Right ventricle myocardium inferior (tissue), 1 donor: ENCODE measurements at regions not wholly inside any gene's neighbourhood (a gene's known extent, or its start where the extent isn't known, plus 50 kb on each side); places are given as distances from the start of the nearest gene placed in this dataset.
"Not testable (repeated sequence)": the region's sequence is repeated elsewhere in the genome, so short reads cannot be mapped to it uniquely, and the experiment has no call there.

ENCODE experiments used
- ATAC-seq: fragments of 200-7000 bp; cut with Tn5 transposase; one replicate; pipeline ENCODE4 v1.9.1; 2020; ENCODE audit warnings: mild to moderate bottlenecking, moderate library complexity
- DNase-seq: peaks from one replicate; pipeline ENCODE4 v3.0.0; 2021; ENCODE audit errors: missing footprints
- intact Hi-C: fragments of 100-400 bp; cut with DNase I; formaldehyde crosslinking; loops from one replicate; pipeline ENCODE4 v1.11.0; 2022
- donor health status: DM: no; HTN: yes; CAD: no; lungs with severe emphysema.

DNA sequence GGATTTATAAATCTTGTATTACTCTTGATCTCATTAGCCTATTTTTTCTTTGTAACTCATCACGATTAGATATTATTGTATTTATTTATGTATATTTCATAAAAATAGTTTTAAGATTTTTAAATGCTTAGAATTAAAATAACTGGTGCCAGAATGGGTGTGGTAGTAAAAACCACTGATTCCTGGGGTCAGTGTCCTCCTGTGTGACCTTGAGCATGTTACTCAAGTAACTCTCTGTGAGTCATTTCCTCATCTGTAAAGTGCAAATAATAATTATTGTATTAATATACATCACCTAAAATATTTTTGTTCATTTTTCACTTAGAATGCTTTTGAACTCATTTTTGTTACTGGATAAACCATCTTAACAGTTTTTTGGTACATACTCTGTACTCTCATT is 91.3 kb upstream of the TMEM229A start:
- ATAC-seq (no peak), DNase-seq (no peak)
- intact Hi-C loops, result no loop called here

- DNase-seq (no peak), ATAC-seq (no peak)
- intact Hi-C loops, result no loop called here
Observed at GRCh38 chr7:124120911-124121310, 88.0 kb upstream of the TMEM229A start.

DNA sequence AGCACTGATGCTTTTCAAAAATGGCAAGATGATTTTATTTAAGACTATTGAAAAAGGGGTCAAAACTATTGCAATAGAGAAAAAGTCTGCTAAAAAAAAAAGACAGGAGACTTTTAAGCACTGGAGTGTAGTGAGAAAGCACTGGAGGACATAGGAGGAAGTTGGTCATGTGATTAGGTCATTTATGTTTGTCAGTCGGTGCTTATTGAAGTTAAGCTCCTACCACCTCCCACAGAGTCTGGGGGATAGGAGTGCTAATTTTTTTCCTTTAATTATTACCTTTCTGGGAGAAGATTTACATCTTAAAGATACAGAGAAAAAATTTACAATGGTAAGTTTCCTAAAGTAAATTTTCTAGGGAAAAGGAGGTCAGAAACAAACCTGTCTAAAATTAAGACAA is 80.2 kb upstream of the TMEM229A start:
- intact Hi-C loops, result no loop called here
- DNase-seq (no peak), ATAC-seq (no peak)

GRCh38 chr7:124106575-124106974 is 73.7 kb upstream of the TMEM229A start:
- DNase-seq, result no peak
- intact Hi-C loops, result no loop called here
- ATAC-seq, result no peak

DNA sequence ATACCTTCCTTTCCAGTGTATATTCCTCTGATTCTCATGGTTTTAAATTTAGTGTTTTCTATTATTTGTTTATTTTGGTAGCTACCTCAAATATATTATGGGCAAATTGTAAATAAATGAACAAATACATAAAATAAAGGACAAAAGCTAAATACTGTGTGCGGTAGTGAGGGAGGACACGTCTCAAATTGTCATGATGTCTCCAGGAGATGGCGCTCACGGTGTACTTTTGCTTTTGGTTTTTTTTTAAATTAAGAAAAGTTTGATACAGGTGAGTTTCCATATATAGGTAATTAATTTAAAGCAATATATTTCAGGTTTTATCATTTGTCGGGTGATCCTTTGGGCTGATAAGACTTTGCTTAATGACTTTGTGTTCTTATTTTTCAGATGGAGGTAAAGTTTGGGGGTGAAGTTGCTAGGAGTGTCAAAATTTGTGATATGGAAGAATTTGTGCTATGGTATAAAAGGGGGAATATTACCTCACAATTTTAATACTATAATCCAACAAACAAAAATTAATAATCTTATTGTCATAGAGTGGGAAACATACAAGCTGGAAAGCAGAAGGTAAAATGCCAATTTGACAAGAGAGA is 68.4 kb upstream of the TMEM229A start:
- intact Hi-C loops, result no loop called here
- ATAC-seq (no peak), DNase-seq (no peak)

DNA sequence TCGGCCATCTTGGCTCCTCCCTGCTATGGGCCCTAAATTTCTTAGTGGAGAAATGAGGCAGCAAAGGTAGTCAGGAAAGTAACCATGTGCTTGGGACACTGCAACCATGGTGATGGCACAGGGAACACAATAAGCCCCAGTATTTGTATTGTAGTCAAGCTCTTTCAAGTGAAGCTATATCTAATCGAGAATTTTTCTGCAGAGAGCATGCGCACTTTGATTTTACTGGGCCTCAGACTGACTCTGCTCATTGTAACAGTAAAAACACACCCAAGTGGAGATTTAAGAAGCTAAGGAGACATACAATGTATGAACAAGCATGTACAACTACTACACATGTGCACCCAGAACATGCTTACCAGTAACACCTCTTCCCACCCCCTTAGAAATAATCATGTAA is 67.3 kb upstream of the TMEM229A start:
- intact Hi-C loops, result no loop called here
- no peak for DNase-seq
- ATAC-seq, result no peak

GRCh38 chr7:124099585-124099984 is 66.7 kb upstream of the TMEM229A start:
- DNase-seq, ATAC-seq, intact Hi-C loops: not testable (repeated sequence)

GRCh38 chr7:124089621-124090020 is 56.8 kb upstream of the TMEM229A start:
- intact Hi-C loops, result no loop called here
- DNase-seq (no peak), ATAC-seq (no peak)

DNA sequence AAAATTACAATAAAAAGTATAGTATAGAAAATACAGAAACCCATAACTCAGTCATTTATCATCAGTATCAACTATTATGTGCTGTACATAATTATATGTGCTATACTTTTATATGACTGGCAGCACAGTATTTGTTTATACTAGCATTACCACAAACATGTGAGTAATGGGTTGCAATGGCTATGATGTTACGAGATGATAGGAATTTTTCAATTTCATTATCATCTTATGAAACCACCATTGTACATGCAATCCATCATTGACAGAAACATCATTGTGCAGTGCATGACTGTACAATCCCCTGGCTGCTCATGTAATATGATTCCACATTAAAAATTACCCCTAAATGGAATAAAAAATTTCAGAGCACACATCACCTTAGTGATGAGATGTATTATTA is 55.7 kb upstream of the TMEM229A start:
- no peak for DNase-seq
- intact Hi-C loops, result no loop called here
- no peak for ATAC-seq

DNA sequence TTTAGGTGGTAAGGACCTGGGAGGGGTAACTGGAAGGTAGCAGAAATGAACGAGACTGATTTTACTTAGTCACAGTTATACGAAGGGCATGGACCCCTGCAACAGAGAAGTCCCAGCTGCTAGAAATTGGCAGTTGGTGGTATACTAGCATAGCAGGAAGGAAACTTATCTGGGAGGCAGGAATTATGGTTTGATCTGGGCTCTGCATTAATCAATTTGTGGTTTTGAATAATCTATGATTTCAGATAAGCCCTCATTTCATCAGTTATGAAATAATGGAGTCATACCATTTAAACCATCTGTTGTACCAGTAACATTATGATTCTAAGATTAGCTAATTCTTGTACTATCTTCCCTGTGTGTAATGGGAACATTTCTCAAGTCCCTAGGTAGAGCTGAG is 54.0 kb upstream of the TMEM229A start:
- ATAC-seq, result no peak
- no peak for DNase-seq
- intact Hi-C loops, result no loop called here

- ATAC-seq (no peak), DNase-seq (no peak)
- intact Hi-C loops, result no loop called here
Observed at GRCh38 chr7:124085179-124085578, 52.3 kb upstream of the TMEM229A start.

GRCh38 chr7:124084024-124084423 is 51.2 kb upstream of the TMEM229A start:
- intact Hi-C loops, result no loop called here
- DNase-seq (no peak), ATAC-seq (peak; percentile 50)
